ENCODE measurements at regions not wholly inside any gene's neighbourhood (a gene's known extent, or its start where the extent isn't known, plus 50 kb on each side); places are given as distances from the start of the nearest gene placed in this dataset.

DNA sequence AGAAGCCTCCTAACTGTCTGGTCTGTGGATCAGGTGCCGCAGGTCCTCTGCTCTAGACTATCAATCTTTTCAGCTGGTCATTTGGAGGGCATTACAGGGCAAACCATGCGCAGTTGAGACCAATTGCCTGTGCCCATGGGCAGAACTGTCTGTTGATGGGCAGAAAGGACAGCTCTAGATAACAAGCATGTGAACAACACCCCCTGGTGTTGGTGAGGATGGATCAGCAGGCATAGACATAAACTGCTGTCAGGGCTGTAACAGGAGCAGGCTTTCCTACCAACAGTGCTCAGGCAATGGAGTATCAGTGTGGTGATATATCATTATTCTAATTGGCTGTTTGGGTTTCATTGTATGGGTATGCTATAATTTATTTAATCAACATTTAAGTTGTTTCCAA lies 104.7 kb upstream of the KL start:
- POLR2A ChIA-PET, result no interaction called here
- no peaks in the 10 kb centered on the region for H3K36me3 ChIP-seq (ENCODE audit: control insufficient read depth in 1 of 2, insufficient read depth in 2 of 2, low read length in 2 of 2)
- no peaks in the 10 kb centered on the region for H4K20me1 ChIP-seq (ENCODE audit: insufficient read depth)
- H3K4me1 ChIP-seq (ENCODE audit: control insufficient read depth in 1 of 2, insufficient read depth in 2 of 2, low read length in 2 of 2), result no peaks in the 10 kb centered on the region
- H2AFZ ChIP-seq (ENCODE audit: low read depth, low read length, poor library complexity, severe bottlenecking), result peak overlapping the region; percentile 32
- CTCF ChIA-PET, result interaction anchor here (0.5 to 1.2 kb wide), 5 partner anchors 29 to 1001 kb away, joined by 3 to 5 read pairs (median 3); partner anchors contain the start of gene PDS5B
- BruUV-seq (replicated peaks), result no TSS peak
- H3K9me2 ChIP-seq (ENCODE audit: insufficient read depth), result no peaks in the 10 kb centered on the region; the same call in 1 of the 2 replicates
- ATAC-seq (peak; percentile 99), DNase-seq (ENCODE audit: low read depth, low spot score) (peak; percentile 60)
- no peaks in the 10 kb centered on the region for H3K9me3 ChIP-seq (ENCODE audit: control insufficient read depth in 1 of 2, insufficient read depth in 1 of 2, low read depth in 1 of 2, low read length in 2 of 2)
- H3K27me3 ChIP-seq (ENCODE audit: insufficient read depth, low read length), result no peaks in the 10 kb centered on the region
- TF ChIP-seq RAD21 (IDR thresholded peaks at IDR 0.05; ENCODE audit: low read depth), result peak; percentile 75
- peak; percentile 32; the same call in 1 of the 2 replicates for TF ChIP-seq CBX3 (IDR thresholded peaks at IDR 0.05; ENCODE audit: low read depth)
- TF ChIP-seq CEBPB (IDR thresholded peaks at IDR 0.05; ENCODE audit: low read depth), result no peak
- TF ChIP-seq, protein P1, sequence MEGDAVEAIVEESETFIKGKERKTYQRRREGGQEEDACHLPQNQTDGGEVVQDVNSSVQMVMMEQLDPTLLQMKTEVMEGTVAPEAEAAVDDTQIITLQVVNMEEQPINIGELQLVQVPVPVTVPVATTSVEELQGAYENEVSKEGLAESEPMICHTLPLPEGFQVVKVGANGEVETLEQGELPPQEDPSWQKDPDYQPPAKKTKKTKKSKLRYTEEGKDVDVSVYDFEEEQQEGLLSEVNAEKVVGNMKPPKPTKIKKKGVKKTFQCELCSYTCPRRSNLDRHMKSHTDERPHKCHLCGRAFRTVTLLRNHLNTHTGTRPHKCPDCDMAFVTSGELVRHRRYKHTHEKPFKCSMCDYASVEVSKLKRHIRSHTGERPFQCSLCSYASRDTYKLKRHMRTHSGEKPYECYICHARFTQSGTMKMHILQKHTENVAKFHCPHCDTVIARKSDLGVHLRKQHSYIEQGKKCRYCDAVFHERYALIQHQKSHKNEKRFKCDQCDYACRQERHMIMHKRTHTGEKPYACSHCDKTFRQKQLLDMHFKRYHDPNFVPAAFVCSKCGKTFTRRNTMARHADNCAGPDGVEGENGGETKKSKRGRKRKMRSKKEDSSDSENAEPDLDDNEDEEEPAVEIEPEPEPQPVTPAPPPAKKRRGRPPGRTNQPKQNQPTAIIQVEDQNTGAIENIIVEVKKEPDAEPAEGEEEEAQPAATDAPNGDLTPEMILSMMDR (IDR thresholded peaks at IDR 0.05 in 2 of 3, conservative IDR thresholded peaks at IDR 0.05 in 1 of 3; ENCODE audit: borderline replicate concordance in 1 of 3, insufficient read depth in 1 of 3, low read depth in 2 of 3, low read length in 2 of 3), result peak; percentile 46 to 66 (median 65); a peak in 5 of 6 replicates
- RAD21 ChIA-PET (ENCODE audit: low non-redundant PET in 1 of 2, low total read pairs in 2 of 2, uncharacterized antibody in 2 of 2, unreplicated experiment in 2 of 2), result no interaction called here
- no peaks in the 10 kb centered on the region for H3K79me2 ChIP-seq (ENCODE audit: insufficient read depth, low read length)
- H3K9ac ChIP-seq (ENCODE audit: low read length), result no peak overlapping the region
- no peak overlapping the region for H3K27ac ChIP-seq (ENCODE audit: low read depth, low read length)
- intact Hi-C loops (cut with micrococcal nuclease), result loop anchor here (2.0 to 5.0 kb wide), 2 partner anchors 325 to 644 kb away; partner anchors contain the start of gene PDS5B
- H3K4me2 ChIP-seq (ENCODE audit: low read length), result no peak overlapping the region
- H3K4me3 ChIP-seq (replicated peaks in 1 of 2; ENCODE audit: low read depth in 1 of 2, low read length in 2 of 2), result no peak overlapping the region

DNA sequence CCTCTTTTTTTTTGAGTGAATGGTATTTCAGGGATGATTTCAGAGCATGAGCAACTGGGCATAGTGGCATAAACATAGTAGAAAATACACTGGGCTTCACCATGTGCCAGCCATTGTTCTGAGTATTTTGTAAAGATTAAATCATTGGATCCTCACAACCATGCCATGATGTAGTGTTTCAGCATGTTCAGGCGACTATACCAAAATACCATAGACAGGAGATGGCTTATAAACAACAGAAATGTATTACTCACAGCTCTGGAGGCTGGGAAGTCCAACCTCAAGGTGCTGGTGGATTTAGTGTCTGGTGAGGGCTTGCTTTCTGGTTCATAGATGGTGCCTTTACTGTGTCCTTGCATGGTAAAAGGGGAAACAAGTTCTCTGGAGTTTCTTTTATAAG lies 101.5 kb upstream of the KL start:
- RAD21 ChIA-PET (ENCODE audit: low non-redundant PET in 1 of 2, low total read pairs in 2 of 2, uncharacterized antibody in 2 of 2, unreplicated experiment in 2 of 2), result no interaction called here
- Histone ChIP-seq H2AFZ (ENCODE audit: low read depth, low read length, poor library complexity, severe bottlenecking) (no peak overlapping the region), H4K20me1 (ENCODE audit: insufficient read depth) (no peaks in the 10 kb centered on the region), H3K9me3 (ENCODE audit: control insufficient read depth in 1 of 2, insufficient read depth in 1 of 2, low read depth in 1 of 2, low read length in 2 of 2) (no peaks in the 10 kb centered on the region), H3K9ac (ENCODE audit: low read length) (no peak overlapping the region), H3K9me2 (ENCODE audit: insufficient read depth) (no peaks in the 10 kb centered on the region), H3K4me2 (ENCODE audit: low read length) (no peak overlapping the region), H3K4me3 (replicated peaks in 1 of 2; ENCODE audit: low read depth in 1 of 2, low read length in 2 of 2) (no peak overlapping the region), H3K79me2 (ENCODE audit: insufficient read depth, low read length) (no peaks in the 10 kb centered on the region), H3K27ac (ENCODE audit: low read depth, low read length) (no peak overlapping the region), H3K36me3 (ENCODE audit: control insufficient read depth in 1 of 2, insufficient read depth in 2 of 2, low read length in 2 of 2) (no peaks in the 10 kb centered on the region), H3K27me3 (ENCODE audit: insufficient read depth, low read length) (no peaks in the 10 kb centered on the region), H3K4me1 (ENCODE audit: control insufficient read depth in 1 of 2, insufficient read depth in 2 of 2, low read length in 2 of 2) (no peaks in the 10 kb centered on the region)
- CTCF ChIA-PET, result no interaction called here
- no peak for DNase-seq (ENCODE audit: low read depth, low spot score)
- POLR2A ChIA-PET, result no interaction called here
- intact Hi-C loops (cut with micrococcal nuclease), result loop anchor here (5.0 kb wide), 1 partner anchor 647 kb away; no protein-coding TSS in a partner anchor
- BruUV-seq (replicated peaks), result no TSS peak
- no peak for TF ChIP-seq EGR1 (IDR thresholded peaks at IDR 0.05; ENCODE audit: low read depth)
- TF ChIP-seq, protein P2, sequence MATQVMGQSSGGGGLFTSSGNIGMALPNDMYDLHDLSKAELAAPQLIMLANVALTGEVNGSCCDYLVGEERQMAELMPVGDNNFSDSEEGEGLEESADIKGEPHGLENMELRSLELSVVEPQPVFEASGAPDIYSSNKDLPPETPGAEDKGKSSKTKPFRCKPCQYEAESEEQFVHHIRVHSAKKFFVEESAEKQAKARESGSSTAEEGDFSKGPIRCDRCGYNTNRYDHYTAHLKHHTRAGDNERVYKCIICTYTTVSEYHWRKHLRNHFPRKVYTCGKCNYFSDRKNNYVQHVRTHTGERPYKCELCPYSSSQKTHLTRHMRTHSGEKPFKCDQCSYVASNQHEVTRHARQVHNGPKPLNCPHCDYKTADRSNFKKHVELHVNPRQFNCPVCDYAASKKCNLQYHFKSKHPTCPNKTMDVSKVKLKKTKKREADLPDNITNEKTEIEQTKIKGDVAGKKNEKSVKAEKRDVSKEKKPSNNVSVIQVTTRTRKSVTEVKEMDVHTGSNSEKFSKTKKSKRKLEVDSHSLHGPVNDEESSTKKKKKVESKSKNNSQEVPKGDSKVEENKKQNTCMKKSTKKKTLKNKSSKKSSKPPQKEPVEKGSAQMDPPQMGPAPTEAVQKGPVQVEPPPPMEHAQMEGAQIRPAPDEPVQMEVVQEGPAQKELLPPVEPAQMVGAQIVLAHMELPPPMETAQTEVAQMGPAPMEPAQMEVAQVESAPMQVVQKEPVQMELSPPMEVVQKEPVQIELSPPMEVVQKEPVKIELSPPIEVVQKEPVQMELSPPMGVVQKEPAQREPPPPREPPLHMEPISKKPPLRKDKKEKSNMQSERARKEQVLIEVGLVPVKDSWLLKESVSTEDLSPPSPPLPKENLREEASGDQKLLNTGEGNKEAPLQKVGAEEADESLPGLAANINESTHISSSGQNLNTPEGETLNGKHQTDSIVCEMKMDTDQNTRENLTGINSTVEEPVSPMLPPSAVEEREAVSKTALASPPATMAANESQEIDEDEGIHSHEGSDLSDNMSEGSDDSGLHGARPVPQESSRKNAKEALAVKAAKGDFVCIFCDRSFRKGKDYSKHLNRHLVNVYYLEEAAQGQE (IDR thresholded peaks at IDR 0.05; ENCODE audit: low read depth), result no peak
- no peak for TF ChIP-seq EZH2phosphoT487 (IDR thresholded peaks at IDR 0.05; ENCODE audit: borderline replicate concordance)
- TF ChIP-seq, protein P3, sequence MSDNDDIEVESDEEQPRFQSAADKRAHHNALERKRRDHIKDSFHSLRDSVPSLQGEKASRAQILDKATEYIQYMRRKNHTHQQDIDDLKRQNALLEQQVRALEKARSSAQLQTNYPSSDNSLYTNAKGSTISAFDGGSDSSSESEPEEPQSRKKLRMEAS (IDR thresholded peaks at IDR 0.05), result no peak
- TF ChIP-seq TCF7L2 (IDR thresholded peaks at IDR 0.05; ENCODE audit: borderline replicate concordance, extremely low read depth, insufficient read depth, insufficient read length), result no peak
- no peak for TF ChIP-seq RAD21 (IDR thresholded peaks at IDR 0.05; ENCODE audit: low read depth)
- no peak for TF ChIP-seq SIN3A (IDR thresholded peaks at IDR 0.05; ENCODE audit: low read depth)
- no peak for ATAC-seq

All from HCT116 (cell line).